IPS DF 4.7 (cell line): ENCODE measurements at regions not wholly inside any gene's neighbourhood (a gene's known extent, or its start where the extent isn't known, plus 50 kb on each side); places are given as distances from the start of the nearest gene placed in this dataset.

ENCODE experiments used
- DNase-seq: peaks from one replicate; pipeline ENCODE4 v3.0.0-alpha.2; 2013; ENCODE audit warnings: low spot score; ENCODE audit errors: extremely low read depth

DNA sequence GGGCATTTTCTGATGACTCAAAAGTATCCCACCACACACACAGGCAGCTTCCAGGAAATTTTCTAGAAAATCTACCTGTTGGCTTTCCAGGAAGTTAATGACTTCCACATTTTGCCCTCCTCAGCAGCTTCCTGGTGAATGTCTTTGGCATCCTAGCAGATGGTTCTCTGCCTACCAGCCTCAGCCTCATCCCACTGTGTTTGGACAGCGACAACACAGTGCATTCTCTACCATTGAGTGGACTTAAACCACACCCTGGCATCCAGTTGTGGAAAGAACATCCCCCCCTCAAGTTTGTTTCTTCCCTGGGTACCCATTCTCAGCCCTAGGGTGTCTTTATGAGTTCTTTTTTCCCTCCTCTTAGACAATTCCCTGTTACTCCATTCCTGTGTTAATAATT is 50.8 kb upstream of the GADL1 start:
- no peak for DNase-seq

DNA sequence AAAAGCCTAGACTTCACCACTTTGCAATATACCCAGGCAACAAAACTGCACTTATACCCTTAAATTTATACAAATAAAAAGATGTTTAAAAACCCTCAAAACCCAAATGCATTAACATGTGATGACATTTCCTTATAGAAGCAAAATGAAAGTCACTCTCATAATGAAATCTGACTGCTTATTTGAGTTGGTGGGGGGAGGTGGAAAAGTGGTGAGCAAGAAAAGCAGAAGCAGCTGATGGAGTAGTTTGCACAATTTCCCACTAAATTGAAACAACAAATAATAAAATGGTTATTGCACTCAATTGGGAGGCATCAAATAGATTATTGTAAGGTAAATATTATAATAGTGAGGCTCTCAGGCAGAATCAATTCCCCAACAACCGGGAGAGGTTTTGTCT is 54.0 kb upstream of the GADL1 start:
- DNase-seq: no peak

DNA sequence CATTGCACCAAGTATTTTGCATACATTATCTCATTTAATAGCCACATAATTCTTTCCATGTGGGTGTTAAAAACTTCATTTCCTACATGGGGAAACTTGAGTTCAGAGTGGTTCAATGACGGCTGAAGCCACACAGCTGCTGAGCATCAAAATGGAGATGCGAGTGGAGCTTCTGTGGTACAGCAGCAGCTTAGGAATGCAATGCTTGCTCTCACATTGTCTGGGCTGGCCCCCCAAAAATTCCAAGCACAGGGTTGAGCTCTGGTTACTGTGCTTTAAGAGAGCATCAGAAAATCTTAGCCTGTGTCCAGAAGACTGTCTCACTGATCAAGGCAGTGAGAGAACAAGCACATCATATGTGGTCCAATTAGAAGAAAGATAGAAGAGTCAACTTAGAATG is 57.4 kb upstream of the GADL1 start:
- DNase-seq: no peak

DNA sequence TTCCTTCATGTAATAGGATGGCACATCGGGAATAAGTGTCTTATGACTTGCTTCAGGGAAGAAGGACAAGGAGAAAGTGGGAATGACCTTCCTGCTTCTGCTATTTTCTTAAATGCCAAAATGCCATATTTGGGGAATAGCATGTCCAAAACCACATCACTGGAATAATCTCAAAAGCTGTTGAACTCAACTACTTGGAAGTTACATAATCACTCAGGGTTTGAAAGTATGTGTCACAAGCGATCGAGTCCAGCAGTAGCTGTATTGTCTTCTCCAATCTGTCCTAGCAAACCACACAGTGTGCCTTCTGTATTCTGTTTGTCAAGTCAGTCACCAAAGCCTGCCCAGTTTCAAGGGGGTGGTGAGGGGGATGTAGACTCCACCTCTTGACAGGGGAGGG is 58.3 kb upstream of the GADL1 start:
- no peak for DNase-seq

DNA sequence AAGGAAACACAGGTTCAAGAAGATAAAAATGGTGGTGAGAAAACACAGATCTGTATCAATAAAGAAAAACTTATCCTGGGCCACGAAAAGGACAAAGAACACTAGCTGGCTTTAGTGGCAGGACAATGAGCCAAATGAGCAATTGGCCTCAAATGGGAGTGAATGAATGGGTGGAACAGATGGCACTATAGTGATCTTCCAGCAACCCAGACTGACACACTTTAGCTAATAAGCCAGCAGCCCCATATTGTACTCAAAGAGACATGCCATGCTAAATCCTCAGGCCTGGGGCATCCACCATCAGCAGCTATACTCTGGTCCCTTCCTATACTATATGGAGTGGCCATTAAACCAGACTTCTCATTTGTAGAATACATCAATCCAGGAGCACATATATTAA is 60.0 kb upstream of the GADL1 start:
- DNase-seq: no peak

DNA sequence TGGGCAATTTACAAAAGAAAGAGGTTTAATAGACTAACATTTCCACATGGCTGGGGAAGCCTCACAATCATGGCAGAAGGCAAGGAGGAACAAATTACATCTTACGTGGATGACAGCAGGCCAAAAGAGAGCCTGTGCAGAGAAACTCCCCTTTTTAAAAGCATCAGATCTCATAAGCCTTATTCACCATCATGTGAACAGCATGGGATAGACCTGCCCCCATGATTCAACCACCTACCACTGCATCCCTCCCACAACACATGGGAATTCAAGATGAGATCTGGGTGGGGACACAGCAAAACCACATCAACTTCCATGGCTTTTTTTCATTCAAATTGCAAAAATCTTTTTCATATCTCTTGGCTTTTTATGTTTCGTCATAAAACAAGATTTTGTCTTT is 67.6 kb upstream of the GADL1 start:
- no peak for DNase-seq

DNA sequence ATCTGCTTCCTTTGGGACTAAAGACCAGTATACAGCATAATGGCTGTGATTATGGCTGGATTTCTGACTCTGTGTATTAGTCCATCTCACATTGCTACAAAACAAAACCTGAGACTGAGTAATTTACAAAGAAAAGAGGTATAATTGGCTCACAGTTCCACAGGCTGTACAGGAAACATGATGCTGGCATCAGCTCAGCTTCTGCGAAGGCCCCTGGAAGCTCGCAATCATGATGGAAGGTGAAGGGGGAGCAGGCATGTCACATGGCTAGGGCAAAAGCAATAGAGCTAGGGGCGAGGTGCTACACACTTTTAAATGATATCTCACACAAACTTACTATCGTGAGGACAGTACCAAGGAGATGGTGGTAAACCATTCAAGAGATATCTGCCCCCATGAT is 68.0 kb upstream of the GADL1 start:
- DNase-seq: no peak

DNA sequence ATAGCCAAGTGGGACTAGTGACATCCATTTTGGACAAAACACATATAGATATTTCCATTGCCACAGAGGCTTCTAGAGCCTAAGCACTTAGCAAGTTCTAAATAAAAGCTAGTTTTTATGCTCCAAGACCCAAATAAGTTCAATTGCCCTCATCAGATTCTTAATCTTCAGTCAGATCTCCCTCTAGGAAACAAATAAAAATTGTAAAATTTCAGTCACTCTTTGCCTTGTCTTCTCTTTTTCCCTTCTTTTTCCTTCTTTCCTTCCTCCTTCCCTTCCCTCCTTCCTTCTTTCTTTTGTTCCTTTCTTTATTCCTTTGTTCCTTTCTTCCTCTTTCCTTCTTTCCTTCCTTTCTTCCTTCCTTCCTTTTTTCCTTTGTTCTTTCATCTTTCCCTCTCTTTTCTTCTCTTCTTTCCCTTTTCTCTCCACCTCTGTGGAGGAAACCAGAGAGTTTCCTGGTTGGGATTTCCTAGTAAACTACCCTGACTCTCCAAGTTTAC is 68.8 kb upstream of the GADL1 start:
- DNase-seq: no peak

DNA sequence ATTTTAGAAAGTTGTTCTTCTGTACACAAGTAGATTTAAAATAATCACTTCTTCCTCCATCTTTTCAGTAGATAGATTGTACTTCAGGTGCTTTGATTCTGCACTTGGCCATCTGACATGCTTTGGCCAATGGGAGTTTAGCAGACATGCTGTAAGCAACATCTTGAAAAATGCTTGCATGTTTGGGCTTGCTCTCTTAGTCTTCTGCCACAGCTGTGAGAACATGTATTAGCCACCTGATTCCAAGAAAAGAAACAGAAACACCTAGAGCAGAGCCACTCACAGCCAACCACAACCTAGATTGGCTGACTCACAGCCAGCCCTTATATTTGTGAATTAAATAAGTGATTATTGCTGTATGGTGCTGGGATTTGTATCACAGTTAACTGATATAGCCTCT is 70.2 kb upstream of the GADL1 start:
- no peak for DNase-seq

DNA sequence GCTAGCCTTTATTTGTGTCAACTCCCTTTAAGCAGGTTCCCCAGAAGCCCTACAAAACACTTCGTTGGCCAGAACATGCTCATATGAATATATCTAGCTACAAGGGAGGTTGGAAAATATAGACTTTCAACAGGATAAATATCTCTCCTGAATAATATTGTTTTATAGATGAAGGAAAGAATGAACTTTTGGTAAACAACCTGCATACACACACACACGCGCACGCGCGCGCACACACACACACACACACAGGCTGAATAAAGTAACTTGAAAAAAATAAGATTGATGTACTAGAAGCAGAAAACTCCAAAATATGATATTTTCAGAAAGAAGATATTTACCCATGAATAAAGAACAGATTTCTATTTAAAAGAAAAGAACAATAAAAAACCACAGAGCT is 72.4 kb upstream of the GADL1 start:
- no peak for DNase-seq

DNA sequence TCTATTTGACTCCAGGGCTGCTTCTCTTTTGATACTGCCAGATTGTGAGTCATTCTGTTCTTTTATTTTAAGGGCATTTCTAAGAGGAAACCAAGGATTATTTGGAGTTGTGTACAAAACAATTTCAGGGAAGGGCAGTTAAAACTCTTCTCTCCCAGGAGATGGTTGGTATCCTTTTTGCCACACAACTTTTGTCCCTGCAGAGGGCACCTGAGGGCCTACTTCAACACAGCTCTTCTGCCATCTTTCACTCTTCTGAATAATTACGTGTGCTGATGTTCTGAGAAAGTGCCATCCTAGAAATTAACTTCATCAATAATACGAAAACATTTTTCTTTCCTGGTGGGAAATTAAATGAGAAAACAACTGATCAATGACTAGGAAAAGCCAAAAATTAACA is 75.7 kb upstream of the GADL1 start:
- no peak for DNase-seq

DNA sequence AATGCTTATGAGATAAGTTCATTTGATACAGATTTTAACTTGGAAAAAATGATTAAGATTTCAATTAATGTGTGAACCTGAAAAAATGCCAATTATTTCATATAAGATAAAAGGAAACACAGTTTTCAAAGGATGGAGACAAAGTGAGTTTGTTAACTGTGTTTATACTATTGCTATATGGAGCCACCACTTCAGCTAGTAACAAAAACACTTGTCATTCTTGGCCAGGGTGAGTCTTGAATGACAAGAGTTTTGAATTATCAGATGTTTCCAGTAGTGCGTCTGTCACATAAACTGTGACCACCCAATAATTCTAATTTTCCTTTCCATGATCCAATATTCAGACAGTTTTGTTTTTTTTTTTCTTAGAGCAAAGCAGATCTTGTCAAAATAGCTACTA is 78.0 kb upstream of the GADL1 start:
- no peak for DNase-seq

DNA sequence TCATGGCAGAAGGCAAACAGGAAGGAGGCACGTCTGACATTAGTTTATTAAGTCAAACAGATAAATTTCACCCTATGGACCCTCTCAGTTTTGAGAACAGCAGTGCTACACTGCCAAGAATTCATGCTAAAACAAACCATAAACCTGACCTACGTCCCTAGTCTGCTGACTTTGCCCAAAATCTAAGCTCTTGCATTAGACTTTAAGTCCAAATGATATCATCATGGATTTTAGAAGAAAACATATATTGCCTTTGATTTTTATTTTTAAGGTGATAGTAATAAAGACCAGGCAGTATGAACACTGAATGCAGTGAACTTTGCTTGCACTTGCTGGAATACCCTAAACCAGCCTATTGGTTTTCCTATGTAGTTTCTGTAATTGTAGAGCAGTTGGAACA is 79.6 kb upstream of the GADL1 start:
- DNase-seq: no peak

DNA sequence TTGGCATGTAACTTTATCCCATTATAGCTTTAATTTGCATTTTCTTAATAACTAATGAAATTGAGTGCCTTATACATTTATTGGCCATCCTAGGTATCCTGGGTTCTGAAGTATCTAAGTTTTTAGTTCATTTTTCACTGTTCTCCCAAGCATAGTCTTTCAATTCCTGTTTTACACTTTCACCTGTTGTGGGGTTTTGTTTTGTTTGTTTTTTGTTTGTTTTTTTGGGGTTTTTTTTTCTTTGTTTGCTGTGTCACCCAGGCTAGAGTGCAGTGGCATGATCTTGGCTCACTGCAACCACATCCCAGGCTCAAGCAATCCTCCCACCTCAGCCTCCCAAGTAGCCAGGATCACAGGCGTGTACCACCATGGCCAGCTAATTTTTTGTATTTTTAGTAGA is 83.1 kb upstream of the GADL1 start:
- DNase-seq: no peak

DNA sequence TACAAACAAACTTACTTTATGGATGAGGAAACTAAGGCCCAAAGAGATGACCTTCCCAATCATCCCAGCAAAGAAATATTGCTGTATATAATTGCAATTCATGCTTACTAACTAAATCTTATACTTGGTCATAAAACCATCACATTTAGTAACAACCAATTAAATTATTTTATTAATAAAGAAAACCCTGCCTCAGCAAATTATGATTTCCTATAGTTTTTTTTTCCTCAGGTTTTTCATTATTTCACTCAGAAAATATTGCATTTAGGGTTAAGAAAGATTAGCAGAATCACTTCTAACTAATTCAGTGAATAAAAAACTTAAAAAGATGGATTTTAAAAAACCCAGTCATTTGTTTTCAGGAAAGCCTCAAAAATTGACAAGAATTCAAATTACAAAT is 86.5 kb upstream of the GADL1 start:
- DNase-seq: no peak

DNA sequence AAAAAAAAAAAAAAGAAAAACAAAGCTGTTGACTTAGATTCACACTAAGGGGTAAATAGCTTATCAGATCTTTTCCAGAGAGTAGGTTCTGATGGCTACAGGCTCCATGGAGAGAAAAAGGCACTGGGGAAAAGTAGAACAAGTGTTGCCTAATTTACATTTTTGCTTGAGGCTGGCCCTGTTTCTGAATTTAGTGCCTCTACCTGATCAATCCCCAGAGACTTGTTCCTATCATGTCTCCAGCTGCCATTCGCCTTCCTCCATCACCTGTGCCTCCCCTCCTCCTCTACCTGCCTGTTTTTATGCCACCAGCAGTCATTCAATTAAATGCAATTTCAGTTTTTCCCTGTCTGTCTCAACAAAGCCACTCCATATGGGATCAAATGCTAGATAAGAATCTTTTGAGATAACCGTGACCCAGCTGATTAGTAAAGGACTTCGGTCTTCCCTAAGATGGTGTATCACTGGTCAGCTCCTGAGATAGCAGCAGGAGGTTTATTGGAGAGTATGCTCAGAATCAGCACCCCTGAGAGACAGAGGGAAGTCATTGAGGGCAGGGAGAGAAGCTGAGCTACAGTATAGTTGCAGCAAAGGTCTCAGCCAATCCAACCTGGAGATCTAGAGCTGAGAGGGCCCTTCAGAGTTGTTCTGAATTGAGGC is 88.1 kb upstream of the GADL1 start:
- no peak for DNase-seq

DNA sequence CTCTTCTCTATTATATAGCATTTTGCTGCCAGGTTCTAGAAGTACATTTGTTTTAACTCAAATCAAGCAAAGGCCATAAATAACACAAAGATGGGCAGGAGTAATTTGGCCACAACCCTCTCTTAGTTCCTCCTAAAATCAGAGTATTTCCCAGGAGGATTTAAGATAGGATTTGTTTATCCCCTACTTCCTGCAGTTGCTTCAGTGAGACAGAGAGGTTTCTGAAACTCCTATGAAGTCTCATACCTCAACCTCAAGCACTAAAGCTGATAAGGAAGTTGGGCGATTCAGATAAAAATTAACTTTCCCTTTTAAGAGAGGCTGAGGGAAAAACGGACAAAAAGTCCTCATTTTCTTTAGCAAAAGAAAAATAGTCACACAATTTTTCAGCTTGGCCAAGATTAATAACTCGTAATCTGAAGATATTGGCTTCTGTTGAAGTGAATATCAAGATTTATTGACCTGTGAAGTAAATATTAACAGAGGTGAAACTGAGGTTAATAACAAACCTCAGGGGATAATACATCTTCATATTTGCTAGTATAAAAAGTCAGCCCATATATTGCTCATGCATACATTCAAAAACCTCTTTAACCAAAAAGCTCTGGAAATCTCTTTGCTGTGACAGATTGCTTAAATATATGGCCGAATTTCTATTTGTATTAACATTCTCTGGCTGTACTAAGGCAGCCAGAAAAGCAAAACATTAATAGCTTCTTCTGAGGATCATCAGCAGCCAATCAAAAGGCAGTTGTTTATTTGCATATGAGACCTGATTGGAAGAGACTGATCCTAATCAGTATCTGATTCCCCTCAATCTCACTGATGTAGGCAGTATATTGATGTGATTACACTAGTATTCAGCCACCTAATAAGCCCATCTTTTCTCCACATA is 90.6 kb upstream of the GADL1 start:
- no peak for DNase-seq

DNA sequence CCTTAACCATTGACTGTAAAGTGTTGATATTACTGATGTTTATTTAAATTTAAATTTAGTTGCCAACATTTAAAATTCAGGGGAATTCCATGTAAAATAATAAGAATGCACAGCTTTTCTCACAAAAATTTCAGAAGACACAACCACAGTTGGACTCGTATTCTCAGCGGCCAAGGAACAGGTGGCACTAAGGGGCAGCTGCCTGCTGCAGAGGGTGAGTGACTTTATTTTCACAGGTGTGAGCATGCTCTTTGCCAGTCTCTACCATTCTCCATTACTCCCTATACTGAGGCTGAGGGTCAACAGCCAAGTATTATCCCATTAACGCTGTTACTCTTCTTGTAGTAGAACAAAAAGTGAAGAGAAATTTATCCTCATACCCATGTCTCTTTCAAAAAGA is 92.1 kb upstream of the GADL1 start:
- DNase-seq: no peak

DNA sequence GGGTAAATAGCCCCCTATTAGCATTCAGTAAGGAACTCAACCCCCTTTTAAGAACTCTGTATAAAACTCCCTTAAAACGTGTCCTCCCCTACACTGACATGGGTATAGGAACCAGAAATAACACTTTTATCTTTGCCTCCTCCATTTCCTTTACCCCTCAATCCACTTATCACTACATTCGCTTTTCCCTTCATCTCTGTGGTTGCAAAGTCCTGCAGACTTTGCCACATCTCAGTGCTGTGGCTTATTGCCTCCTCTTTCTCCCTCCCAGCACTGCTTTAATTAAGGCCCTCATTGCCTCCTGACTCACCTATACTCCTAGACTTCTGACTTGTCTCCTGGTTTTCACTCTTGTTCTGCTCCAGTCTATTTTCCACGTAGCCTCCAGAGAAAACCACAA is 94.3 kb upstream of the GADL1 start:
- DNase-seq: no peak

DNA sequence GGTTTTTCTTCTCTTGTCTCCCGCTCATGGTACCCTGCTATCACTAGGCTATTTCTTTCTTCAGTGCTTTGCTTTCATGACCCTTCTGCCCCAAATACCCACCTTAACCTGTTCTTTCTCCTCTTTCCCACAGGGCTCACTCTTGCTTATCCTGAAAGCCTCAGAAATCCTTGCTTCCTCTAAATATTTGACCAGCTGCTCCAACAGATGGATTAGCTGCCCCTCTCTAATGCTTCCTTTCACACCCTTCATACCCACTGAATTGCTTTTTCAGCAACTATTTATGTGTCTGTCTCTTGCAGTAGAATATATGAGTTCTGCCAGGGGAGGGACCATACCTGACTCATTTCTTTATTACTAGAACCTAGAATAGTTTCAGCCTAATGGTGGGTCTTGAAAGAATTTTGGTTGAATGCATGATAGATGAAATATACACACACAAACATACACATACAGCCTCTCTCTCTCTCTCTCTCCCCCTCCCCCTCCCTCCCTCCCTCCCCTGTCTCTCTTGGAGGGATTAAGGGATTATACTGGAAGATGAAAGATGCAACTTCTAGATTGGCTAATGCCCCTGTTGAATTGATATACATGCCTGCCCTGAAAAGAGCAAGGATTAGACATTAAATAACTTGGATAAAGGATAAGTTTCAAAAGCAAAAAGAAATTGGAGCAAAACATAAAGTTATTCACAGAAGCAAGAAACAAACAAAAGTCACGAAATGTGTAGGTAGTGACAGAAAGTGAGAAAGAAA is 95.0 kb upstream of the GADL1 start:
- no peak for DNase-seq

DNA sequence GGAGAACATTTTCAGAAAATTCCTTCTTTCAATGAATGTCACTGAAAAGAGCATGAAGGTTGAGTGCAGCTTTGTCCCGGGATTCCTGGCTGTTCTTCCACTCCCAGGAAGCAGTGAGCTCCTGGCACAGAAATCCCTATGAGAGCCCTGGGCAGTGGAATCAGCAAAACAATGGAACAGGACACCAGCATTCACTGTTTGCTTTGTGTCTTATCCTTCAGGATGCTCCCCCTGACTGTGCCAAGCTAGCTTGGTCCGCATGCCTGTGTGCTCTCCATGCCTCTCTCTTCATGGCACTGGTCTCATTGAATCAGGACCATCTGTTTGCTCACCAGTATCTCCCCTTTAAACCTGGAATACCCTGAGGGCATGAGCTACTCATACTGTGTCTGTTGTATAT is 102.0 kb upstream of the GADL1 start:
- peak; percentile 38 for DNase-seq

DNA sequence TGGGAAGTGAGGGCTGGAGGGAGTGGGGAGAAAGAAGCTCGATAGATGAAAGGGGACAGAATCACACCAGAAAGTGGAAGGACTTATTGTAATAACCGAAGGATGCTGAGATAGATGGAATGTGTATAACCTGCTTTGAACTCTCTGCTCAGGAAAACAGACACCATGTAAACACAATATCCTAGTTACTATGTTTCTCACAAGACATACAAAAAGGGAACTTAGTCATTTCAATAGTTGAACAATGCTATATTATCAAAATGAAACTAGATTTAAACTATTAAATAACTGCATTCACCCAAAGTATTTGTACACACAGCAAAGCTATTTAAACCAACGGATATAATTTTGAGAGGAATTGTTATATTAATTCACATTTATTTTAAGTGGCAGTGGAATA is 108.3 kb upstream of the GADL1 start:
- no peak for DNase-seq
